ENCODE measurements at regions not wholly inside any gene's neighbourhood (a gene's known extent, or its start where the extent isn't known, plus 50 kb on each side); places are given as distances from the start of the nearest gene placed in this dataset.

DNA sequence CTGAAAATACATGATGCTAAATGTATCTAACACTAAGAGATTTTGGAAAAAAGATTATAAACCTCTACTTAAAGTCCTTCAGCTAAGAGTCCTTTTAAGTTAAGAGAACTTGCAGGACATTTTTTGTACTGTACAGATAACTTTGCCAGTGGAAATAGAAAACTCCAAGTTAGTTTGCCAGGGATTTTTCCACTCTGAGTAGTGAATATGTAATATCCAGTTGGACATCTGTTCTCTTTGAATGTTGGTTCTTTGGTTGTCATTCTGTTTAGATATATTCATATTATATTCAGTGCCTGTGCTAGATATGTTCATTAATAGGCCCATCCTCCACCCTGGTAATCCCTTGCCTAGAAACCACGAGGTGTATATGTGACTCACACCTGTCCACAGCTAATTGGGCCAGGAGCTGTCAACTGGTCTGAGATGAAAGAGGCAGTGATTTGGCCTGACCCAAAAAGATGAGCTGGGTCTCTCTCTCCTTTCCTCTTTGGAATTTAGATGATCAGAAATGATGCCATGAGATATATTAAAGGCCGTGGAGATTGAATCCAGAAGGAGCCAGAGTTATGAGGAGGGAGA lies 261.0 kb upstream of the LRIG3 start:
- TF ChIP-seq POLR2AphosphoS5 (IDR thresholded peaks at IDR 0.05; ENCODE audit: low read depth, low read length): no peak
- TF ChIP-seq POLR2A (IDR thresholded peaks at IDR 0.05; ENCODE audit: low read depth, low read length): no peak
- no peak for TF ChIP-seq TAF1 (IDR thresholded peaks at IDR 0.05; ENCODE audit: low read depth, low read length)
